HG03457 (cell line): ENCODE measurements at regions not wholly inside any gene's neighbourhood (a gene's known extent, or its start where the extent isn't known, plus 50 kb on each side); places are given as distances from the start of the nearest gene placed in this dataset.
"Not testable (repeated sequence)": the region's sequence is repeated elsewhere in the genome, so short reads cannot be mapped to it uniquely, and the experiment has no call there.

Source experiments
- ATAC-seq: cut with Tn5 transposase; IDR thresholded peaks from one replicate; pipeline ENCODE4 v1.9.1; 2021; ENCODE audit warnings: moderate number of reproducible peaks; ENCODE audit not compliant: unreplicated experiment

DNA sequence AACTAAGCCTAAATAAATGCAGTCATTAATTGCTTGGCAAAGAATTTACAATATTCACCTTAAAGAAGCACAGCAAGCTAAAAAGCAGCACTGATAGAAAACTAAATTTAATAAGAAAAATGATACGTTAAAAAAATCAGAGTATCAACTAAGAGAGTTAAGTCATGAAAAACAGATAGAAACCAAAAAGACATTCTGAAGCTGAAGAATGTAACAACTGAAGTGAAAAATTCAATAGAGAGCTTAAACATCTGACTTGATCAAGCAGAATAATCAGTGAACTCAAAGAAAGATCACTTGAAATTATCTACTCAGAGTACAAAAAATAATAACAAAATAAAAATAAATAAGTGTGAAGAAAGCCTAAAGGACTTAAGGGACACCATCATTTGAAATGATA lies 588.0 kb upstream of the HS3ST1 start:
- no peak for ATAC-seq

- no peak for ATAC-seq
These were observed 576.8 kb upstream of the HS3ST1 start for GRCh38 chr4:12005471-12005870.

- not testable (repeated sequence) for ATAC-seq
These were observed 567.9 kb upstream of the HS3ST1 start for GRCh38 chr4:11996581-11996980.

- no peak for ATAC-seq
These were observed 548.1 kb upstream of the HS3ST1 start for GRCh38 chr4:11976726-11977263.

- ATAC-seq: no peak
These were observed 544.6 kb upstream of the HS3ST1 start for GRCh38 chr4:11973270-11973669.

DNA sequence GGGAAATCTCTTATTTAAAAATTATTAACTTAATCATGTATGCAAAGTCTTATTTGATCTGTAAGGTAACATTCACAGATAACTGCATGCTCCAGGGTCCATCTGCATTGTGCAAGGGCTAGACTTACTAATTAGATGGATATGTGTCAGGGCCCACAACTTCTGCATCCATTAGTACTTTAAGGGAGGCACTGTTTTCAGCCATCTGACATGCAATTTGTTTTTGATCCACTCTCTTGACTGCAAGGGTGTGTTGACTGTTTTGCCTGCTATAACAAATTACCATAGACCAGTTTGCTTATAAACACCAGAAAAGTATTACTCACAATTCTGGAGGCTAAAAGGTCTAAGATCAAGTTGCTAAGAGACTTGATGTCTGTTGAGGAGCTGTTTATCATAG lies 542.1 kb upstream of the HS3ST1 start:
- no peak for ATAC-seq

DNA sequence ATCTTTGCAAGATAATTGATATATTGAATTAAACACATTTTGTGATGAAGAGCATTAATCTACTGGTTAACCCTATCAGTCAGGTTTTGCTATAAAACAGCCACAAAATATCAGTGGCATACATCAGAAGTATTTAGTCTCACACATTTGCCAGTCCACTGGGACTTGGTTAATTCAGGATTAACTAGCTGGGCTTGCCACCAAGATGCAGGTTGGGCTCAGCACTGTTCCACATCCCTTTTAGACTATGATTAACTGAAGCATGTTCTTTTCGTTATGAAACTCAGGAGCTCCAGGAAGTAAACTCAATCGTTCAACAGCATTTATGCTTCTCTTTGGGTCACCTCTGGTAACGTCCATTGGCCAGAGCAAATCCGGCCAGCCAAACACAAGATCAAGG lies 538.1 kb upstream of the HS3ST1 start:
- no peak for ATAC-seq

- no peak for ATAC-seq
These were observed 525.4 kb upstream of the HS3ST1 start for GRCh38 chr4:11954093-11954492.

GRCh38 chr4:11949355-11949754 lies 520.7 kb upstream of the HS3ST1 start:
- ATAC-seq: no peak

- ATAC-seq: not testable (repeated sequence)
These were observed 518.9 kb upstream of the HS3ST1 start for GRCh38 chr4:11947629-11948028.

DNA sequence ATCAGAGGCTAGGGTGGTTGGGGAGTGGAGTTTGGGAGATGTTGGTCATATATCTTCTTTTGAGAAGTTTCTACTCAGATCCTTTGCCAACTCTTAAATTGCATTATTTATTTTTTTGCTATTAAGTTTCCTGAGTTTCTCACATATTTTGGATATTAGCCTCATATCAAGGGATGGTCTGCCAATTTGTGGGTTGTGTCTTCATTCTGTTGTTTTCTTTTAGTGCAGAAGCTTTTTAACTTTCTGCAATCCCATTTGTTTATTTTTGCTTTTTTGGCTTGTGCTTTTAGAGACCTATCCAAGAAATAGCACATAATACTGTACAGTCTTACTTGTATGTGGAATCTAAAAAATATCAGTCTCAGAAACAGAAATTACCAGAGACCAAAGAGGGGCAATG lies 509.2 kb upstream of the HS3ST1 start:
- ATAC-seq: no peak

- no peak for ATAC-seq
These were observed 502.6 kb upstream of the HS3ST1 start for GRCh38 chr4:11931266-11931820.

- ATAC-seq: no peak
These were observed 500.4 kb upstream of the HS3ST1 start for GRCh38 chr4:11929080-11929479.

GRCh38 chr4:11919316-11919715 lies 490.6 kb upstream of the HS3ST1 start:
- ATAC-seq: no peak

- ATAC-seq: no peak
These were observed 485.7 kb upstream of the HS3ST1 start for GRCh38 chr4:11914406-11914805.

DNA sequence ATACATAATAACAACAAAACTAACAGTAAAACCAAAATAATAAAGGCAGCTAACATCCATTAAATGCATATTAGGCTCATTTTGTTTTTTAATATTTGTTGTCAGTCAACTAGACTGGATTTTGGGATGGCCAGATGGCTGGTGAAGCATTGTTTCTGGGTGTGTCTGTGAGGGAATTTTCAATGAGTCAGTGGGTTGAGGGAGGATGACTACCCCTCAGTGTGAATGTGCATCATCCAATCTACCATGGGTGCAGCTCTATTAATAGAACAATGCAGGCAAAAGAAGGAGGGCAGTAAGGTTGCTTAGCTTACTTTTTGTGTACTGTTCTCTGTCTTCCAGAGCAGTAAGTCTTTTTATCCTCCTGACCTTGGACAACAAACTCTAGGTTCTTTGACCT lies 484.2 kb upstream of the HS3ST1 start:
- ATAC-seq: no peak

DNA sequence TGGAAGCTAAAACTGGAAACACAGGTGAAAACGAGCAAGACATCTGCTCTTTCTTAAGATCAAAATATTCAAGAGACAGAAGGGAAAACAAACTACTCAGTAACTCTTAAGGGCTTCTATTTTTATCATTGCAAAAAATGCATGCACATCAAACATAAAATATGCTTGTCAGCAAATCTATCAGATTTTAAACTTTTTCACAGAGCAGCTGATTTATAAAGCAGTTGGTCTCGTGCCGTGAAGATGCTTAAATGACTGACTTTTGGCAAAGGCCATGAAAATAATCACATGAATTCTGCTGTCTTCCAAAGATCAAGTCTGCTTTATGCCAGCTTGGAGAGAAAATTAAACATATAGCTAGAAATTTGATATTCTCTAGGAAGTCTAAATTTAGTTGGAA lies 482.1 kb upstream of the HS3ST1 start:
- ATAC-seq: no peak

- no peak for ATAC-seq
These were observed 480.0 kb upstream of the HS3ST1 start for GRCh38 chr4:11908712-11909111.

- no peak for ATAC-seq
These were observed 479.5 kb upstream of the HS3ST1 start for GRCh38 chr4:11908205-11908604.

DNA sequence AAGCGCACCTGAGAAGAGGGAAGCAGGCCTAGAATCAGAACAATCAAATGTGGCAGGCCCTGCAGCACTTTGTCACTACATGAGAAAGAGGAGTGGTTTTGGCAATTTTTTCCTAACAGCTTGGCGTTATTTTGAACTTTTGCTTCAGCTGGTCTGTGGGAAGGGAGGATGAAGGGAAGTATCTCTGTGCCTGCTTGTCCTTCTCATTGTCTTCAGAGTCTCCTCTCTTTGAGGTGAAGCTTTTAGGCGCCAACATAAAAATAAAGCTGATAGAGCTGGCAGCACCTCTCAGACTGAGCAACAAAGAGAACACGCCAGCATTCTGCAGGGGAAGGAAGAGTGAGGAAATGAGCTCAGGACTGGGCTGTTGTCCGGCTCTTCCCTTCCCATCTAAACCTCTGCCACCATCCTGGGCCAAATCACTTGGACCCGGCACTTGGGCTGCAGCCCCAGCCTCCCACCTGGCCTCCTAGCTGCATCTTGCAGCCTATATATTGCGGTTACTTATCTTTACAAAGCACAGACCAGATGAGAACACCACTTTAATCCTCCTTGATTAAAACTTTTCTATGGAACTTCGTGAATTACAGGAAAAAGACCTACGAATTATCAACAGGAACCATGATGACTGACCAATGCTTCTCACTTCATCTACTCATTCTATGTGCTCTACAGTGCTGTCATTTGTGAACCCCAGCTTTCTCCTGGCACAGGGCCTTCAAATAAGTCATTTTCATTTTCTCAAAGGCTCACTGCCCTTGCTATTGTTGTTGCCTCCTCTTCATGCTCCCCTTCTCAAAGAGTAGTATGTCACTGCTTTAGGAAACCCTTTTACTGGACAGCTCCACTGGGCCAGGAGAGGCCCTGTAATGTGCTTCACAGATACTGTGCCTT lies 476.4 kb upstream of the HS3ST1 start:
- ATAC-seq: no peak

DNA sequence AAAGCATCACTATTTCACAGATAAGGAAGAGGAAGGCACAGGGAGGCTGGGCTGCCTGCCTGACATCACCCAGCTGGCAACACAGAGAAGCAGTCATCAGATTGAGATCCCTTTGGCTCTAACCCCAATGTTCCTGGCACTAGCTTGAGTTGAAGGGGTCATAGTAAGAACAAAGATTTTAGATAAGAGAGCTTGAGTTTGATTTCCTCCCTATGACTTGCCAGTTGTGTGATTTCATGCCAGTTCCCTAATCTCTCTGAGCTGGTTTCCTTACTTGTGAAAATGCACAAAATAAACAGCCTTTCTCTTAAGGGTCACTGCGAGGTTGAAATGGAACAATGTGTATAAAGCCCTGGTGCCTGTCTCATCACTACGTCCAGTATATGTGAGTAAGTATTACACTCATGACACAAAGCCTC lies 475.4 kb upstream of the HS3ST1 start:
- no peak for ATAC-seq

- no peak for ATAC-seq
These were observed 472.4 kb upstream of the HS3ST1 start for GRCh38 chr4:11901089-11901488.
